NT2/D1 (cell line): ENCODE measurements at regions not wholly inside any gene's neighbourhood (a gene's known extent, or its start where the extent isn't known, plus 50 kb on each side); places are given as distances from the start of the nearest gene placed in this dataset.

Source experiments
- YY1 ChIP-seq: IDR thresholded peaks from 2 replicates; pipeline ENCODE4 v1.6.1; 2011; ENCODE audit not compliant: insufficient read length, insufficient read depth
- ZNF274 ChIP-seq: IDR thresholded peaks from 2 replicates; pipeline ENCODE4 v1.6.1; 2011; ENCODE audit warnings: mild to moderate bottlenecking, low read depth, low read length

DNA sequence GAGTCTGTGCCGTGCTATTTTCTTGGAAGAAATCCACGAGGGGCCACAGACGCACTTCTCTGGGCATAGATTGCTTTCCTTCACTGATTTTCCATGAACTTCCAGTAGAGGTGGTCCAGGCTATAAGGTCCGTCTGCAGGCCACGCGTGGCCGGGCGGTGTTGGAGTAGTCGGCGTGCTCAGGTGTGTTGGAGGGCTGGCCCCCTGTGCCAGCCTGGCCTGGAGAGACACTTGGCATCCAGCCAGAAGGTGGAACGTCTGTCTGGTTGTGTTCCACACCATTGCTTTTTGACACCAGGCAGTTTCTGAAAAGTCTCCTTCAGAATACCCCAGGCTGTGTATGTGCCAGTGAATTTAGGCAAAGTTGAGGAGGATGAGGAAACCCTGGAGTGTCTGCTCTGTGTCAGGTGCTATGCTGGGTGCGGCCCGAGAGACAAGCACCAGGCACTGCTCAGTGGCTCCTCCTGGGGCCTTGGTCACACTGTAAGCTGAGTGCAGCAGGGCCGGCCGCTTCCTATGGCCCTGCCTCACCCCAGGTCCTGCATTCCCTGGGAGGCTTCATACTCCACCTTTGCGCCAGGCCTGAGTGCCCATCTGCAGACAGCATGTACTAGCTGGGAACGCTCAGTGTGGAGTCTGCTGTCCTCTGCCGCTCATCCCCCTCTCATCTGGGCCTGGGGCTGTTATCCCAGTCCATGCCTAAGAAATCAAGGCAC, 52.1 kb upstream of the TAMM41 start:
- TF ChIP-seq ZNF274 (no peak), YY1 (no peak)
